Endodermal cell (in vitro differentiated cells): ENCODE measurements at regions not wholly inside any gene's neighbourhood (a gene's known extent, or its start where the extent isn't known, plus 50 kb on each side); places are given as distances from the start of the nearest gene placed in this dataset.

ENCODE experiments used
- DNase-seq: peaks from one replicate; pipeline ENCODE4 v3.0.0-alpha.2; 2017
- H3K27ac ChIP-seq: 2 replicates; pipeline ENCODE4 v1.5.1; 2013; ENCODE audit warnings: mild to moderate bottlenecking, low read depth, low read length, moderate library complexity
- H3K27me3 ChIP-seq: 2 replicates; pipeline ENCODE4 v1.6.1; 2013; ENCODE audit warnings: mild to moderate bottlenecking, low read length, moderate library complexity; ENCODE audit not compliant: insufficient read depth, control insufficient read depth, poor library complexity, severe bottlenecking
- H3K36me3 ChIP-seq: 2 replicates; pipeline ENCODE4 v1.7.0; 2013; ENCODE audit warnings: mild to moderate bottlenecking, low read length, moderate library complexity; ENCODE audit not compliant: control insufficient read depth, insufficient read depth
- H3K4me1 ChIP-seq: one replicate; pipeline ENCODE4 v1.7.0; 2013; ENCODE audit warnings: low read length; ENCODE audit not compliant: control insufficient read depth, insufficient read depth
- H3K4me3 ChIP-seq: 2 replicates; pipeline ENCODE4 v1.5.1; 2013; ENCODE audit warnings: mild to moderate bottlenecking, low read length, moderate library complexity
- H3K9ac ChIP-seq: 2 replicates; pipeline ENCODE4 v1.6.1; 2013; ENCODE audit warnings: mild to moderate bottlenecking, low read length, moderate library complexity; ENCODE audit not compliant: poor library complexity, severe bottlenecking; ENCODE audit errors: extremely low read depth
- H3K9me3 ChIP-seq: 2 replicates; pipeline ENCODE4 v1.6.1; 2013; ENCODE audit warnings: mild to moderate bottlenecking, low read length, moderate library complexity; ENCODE audit not compliant: control insufficient read depth
- H3K27ac Mint-ChIP-seq: 2 replicates; pipeline ENCODE4 v1.8.0; 2020; ENCODE audit warnings: mixed read lengths
- H3K27me3 Mint-ChIP-seq: 2 replicates; pipeline ENCODE4 v1.8.0; 2021; ENCODE audit warnings: mild to moderate bottlenecking, mixed read lengths; ENCODE audit not compliant: insufficient read depth
- H3K36me3 Mint-ChIP-seq: 2 replicates; pipeline ENCODE4 v1.8.0; 2020; ENCODE audit warnings: low read depth, mixed read lengths
- H3K4me1 Mint-ChIP-seq: 2 replicates; pipeline ENCODE4 v1.8.0; 2020; ENCODE audit warnings: mixed read lengths
- H3K4me3 Mint-ChIP-seq: 2 replicates; pipeline ENCODE4 v1.8.0; 2020; ENCODE audit warnings: mild to moderate bottlenecking, moderate library complexity, mixed read lengths
- H3K9me3 Mint-ChIP-seq: 2 replicates; pipeline ENCODE4 v1.8.0; 2020; ENCODE audit warnings: mild to moderate bottlenecking, mixed read lengths
- CTCF ChIP-seq: fragments of 200-600 bp; sonication (generic); conservative IDR thresholded peaks from 2 replicates; pipeline ENCODE4 v1.5.0; 2021; ENCODE audit warnings: antibody characterized with exemption, mild to moderate bottlenecking
- WGBS, 2 experiments: methylation state at CpG; one replicate each; pipeline versions ENCODE4 v1.1.5 to v1.1.7; 2013; ENCODE audit warnings: missing lambda C conversion rate in 2 of 2, mixed read lengths in 1 of 2; ENCODE audit not compliant: insufficient coverage in 1 of 2, insufficient read length in 1 of 2; 5-methylcytosine and 5-hydroxymethylcytosine counted together

- no peak for TF ChIP-seq CTCF
- Histone ChIP-seq H3K4me3 (no peak overlapping the region), H3K4me1 (peaks cover 4% of the 10 kb centered on the region), H3K9me3 (no peaks in the 10 kb centered on the region), H3K27ac (no peak overlapping the region), H3K36me3 (no peaks in the 10 kb centered on the region), H3K9ac (no peak overlapping the region), H3K27me3 (no peaks in the 10 kb centered on the region)
- no peaks in the 10 kb centered on the region for H3K36me3 Mint-ChIP-seq
- H3K27ac Mint-ChIP-seq = no peak overlapping the region
- no peak for DNase-seq
- H3K4me1 Mint-ChIP-seq = peaks cover 17% of the 10 kb centered on the region
- WGBS, 2 experiments = 93% methylated on average over 5 of the region's 5 CpGs; no CpG with 5 or more reads in 1 of the 2 experiments
- no peaks in the 10 kb centered on the region for H3K27me3 Mint-ChIP-seq
- no peaks in the 10 kb centered on the region for H3K9me3 Mint-ChIP-seq
- no peak overlapping the region for H3K4me3 Mint-ChIP-seq
These were observed 1209.6 kb upstream of the ZEB2 start for GRCh38 chr2:145729481-145729880.

- no peak for TF ChIP-seq CTCF
- Histone ChIP-seq H3K4me1 (peaks cover 4% of the 10 kb centered on the region), H3K9me3 (no peaks in the 10 kb centered on the region), H3K27ac (no peak overlapping the region), H3K27me3 (no peaks in the 10 kb centered on the region), H3K4me3 (no peak overlapping the region), H3K9ac (no peak overlapping the region), H3K36me3 (no peaks in the 10 kb centered on the region)
- 93% methylated on average over 1 of the region's 1 CpG; no CpG with 5 or more reads in 1 of the 2 experiments for WGBS, 2 experiments
- H3K27me3 Mint-ChIP-seq = no peaks in the 10 kb centered on the region
- H3K36me3 Mint-ChIP-seq = no peaks in the 10 kb centered on the region
- peaks cover 17% of the 10 kb centered on the region for H3K4me1 Mint-ChIP-seq
- no peak overlapping the region for H3K4me3 Mint-ChIP-seq
- no peak for DNase-seq
- H3K9me3 Mint-ChIP-seq = no peaks in the 10 kb centered on the region
- H3K27ac Mint-ChIP-seq = no peak overlapping the region
These were observed 1208.6 kb upstream of the ZEB2 start for GRCh38 chr2:145728511-145728910.

- peaks cover 4% of the 10 kb centered on the region for H3K4me1 ChIP-seq
- no peaks in the 10 kb centered on the region for H3K9me3 ChIP-seq
- H3K4me3 ChIP-seq = no peak overlapping the region
- no peak for DNase-seq
- 88 to 93% methylated on average over 1 to 3 of the region's 3 CpGs for WGBS, 2 experiments
- H3K27me3 ChIP-seq = no peaks in the 10 kb centered on the region
- Mint-ChIP-seq H3K27ac (no peak overlapping the region), H3K9me3 (no peaks in the 10 kb centered on the region), H3K36me3 (no peaks in the 10 kb centered on the region), H3K27me3 (no peaks in the 10 kb centered on the region), H3K4me3 (no peak overlapping the region), H3K4me1 (peaks cover 17% of the 10 kb centered on the region)
- no peak overlapping the region for H3K27ac ChIP-seq
- no peak overlapping the region for H3K9ac ChIP-seq
- no peaks in the 10 kb centered on the region for H3K36me3 ChIP-seq
- no peak for TF ChIP-seq CTCF
These were observed 1206.0 kb upstream of the ZEB2 start for GRCh38 chr2:145725876-145726275.
